A673 (cell line): ENCODE measurements at regions not wholly inside any gene's neighbourhood (a gene's known extent, or its start where the extent isn't known, plus 50 kb on each side); places are given as distances from the start of the nearest gene placed in this dataset.

Experiments used
- BruUV-seq: library from RNA; stranded (reverse); fragments of 400-500 nt; replicated peaks from 2 replicates; lab custom pipeline; 2021; lab: Mats Ljungman, UMichigan
- CTCF ChIA-PET: fragments of 300-600 bp; sonication (Branson Sonifier 250); formaldehyde crosslinking; loops from one replicate; lab custom pipeline; 2022; ENCODE audit warnings: antibody characterized with exemption; lab: Charles Lee
- POLR2A ChIA-PET: fragments of 300-600 bp; sonication (Branson Sonifier 250); formaldehyde crosslinking; loops from one replicate; lab custom pipeline; 2022; ENCODE audit warnings: antibody characterized with exemption; ENCODE audit not compliant: low non-redundant PET; lab: Charles Lee
- DNase-seq: peaks from one replicate; pipeline ENCODE4 v3.0.0-alpha.2; 2015; ENCODE audit warnings: low spot score
- H3K27ac ChIP-seq: fragments of 200-600 bp; sonication (generic); 2 replicates; pipeline ENCODE4 v1.5.1; 2016; ENCODE audit warnings: mixed run types, low read depth, mild to moderate bottlenecking, mixed read lengths, antibody characterized with exemption, low read length; ENCODE audit not compliant: poor library complexity, severe bottlenecking
- H3K27me3 ChIP-seq: fragments of 200-600 bp; sonication (generic); replicated peaks from 2 replicates; pipeline ENCODE4 v1.6.1; 2017; ENCODE audit warnings: mixed run types, low read depth, mild to moderate bottlenecking, mixed read lengths, antibody characterized with exemption, low read length; ENCODE audit not compliant: insufficient read depth, poor library complexity
- H3K36me3 ChIP-seq: fragments of 200-600 bp; sonication (generic); 2 replicates; pipeline ENCODE4 v1.6.1; 2016; ENCODE audit warnings: mixed run types, mild to moderate bottlenecking, mixed read lengths, antibody characterized with exemption, low read length; ENCODE audit not compliant: insufficient read depth, poor library complexity, severe bottlenecking
- H3K4me1 ChIP-seq: fragments of 200-600 bp; sonication (generic); 2 replicates; pipeline ENCODE4 v1.6.1; 2017; ENCODE audit warnings: mixed run types, mild to moderate bottlenecking, mixed read lengths, antibody characterized with exemption, low read length; ENCODE audit not compliant: insufficient read depth, poor library complexity, severe bottlenecking
- H3K4me3 ChIP-seq: fragments of 200-600 bp; sonication (generic); 2 replicates; pipeline ENCODE4 v1.5.1; 2016; ENCODE audit warnings: low read depth, mixed run types, mild to moderate bottlenecking, mixed read lengths, low read length; ENCODE audit not compliant: poor library complexity, severe bottlenecking
- H3K9me3 ChIP-seq: fragments of 200-600 bp; sonication (generic); 2 replicates; pipeline ENCODE4 v1.6.1; 2016; ENCODE audit warnings: mixed run types, low read depth, mild to moderate bottlenecking, mixed read lengths, antibody characterized with exemption, low read length; ENCODE audit not compliant: poor library complexity, severe bottlenecking
- CTCF ChIP-seq: fragments of 300-800, 200-600 bp; sonication (generic); conservative IDR thresholded peaks from 2 replicates; pipeline ENCODE4 v1.5.1; 2017; ENCODE audit warnings: low read depth, mild to moderate bottlenecking, antibody characterized with exemption, low read length, moderate library complexity, mixed read lengths
- EZH2 ChIP-seq: fragments of 200-600 bp; sonication (generic); IDR thresholded peaks from 2 replicates; pipeline ENCODE4 v1.6.1; 2017; ENCODE audit warnings: borderline replicate concordance, low read depth, mild to moderate bottlenecking, mixed read lengths, antibody characterized with exemption, low read length; ENCODE audit not compliant: poor library complexity, severe bottlenecking
- intact Hi-C: fragments of 100-400 bp; cut with micrococcal nuclease; formaldehyde crosslinking; loops from one replicate; pipeline ENCODE4 v1.10.0; 2022; ENCODE audit not compliant: unreplicated experiment

GRCh38 chr2:39934851-39935250 is 155.8 kb upstream of the THUMPD2 start:
- H3K27ac ChIP-seq: no peak overlapping the region
- H3K4me3 ChIP-seq: no peak overlapping the region
- ChIA-PET CTCF (no interaction called here), POLR2A (no interaction called here)
- TF ChIP-seq EZH2 (no peak), CTCF (no peak)
- BruUV-seq: no TSS peak
- H3K36me3 ChIP-seq: no peaks in the 10 kb centered on the region
- H3K27me3 ChIP-seq: no peaks in the 10 kb centered on the region
- DNase-seq: no peak
- no peaks in the 10 kb centered on the region for H3K4me1 ChIP-seq
- intact Hi-C loops: no loop called here
- H3K9me3 ChIP-seq: no peaks in the 10 kb centered on the region

DNA sequence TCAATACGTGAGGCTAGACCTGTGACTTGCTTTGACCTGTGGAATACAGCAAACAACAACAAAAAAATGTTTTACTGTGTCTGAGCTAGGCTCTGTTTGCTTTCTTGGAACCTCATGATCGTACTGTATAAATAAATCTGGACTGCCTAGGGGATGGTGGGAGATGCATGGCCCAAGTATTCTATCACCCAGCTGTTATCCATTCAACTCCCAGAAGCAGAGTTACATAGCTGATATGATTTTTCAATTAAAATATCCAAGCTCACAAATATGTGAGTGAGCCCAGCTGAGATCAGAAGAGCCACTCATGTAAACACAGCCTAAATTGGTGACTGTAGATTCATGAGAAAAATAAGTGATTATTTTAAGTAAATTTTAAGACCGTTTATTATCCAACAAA is 154.1 kb upstream of the THUMPD2 start:
- Histone ChIP-seq H3K4me1 (no peaks in the 10 kb centered on the region), H3K36me3 (no peaks in the 10 kb centered on the region), H3K9me3 (no peaks in the 10 kb centered on the region), H3K27me3 (peaks cover 13% of the 10 kb centered on the region), H3K4me3 (no peak overlapping the region), H3K27ac (no peak overlapping the region)
- DNase-seq: no peak
- no peak for TF ChIP-seq EZH2
- TF ChIP-seq CTCF: no peak
- POLR2A ChIA-PET: no interaction called here
- intact Hi-C loops: no loop called here
- CTCF ChIA-PET: no interaction called here
- BruUV-seq: no TSS peak

GRCh38 chr2:39932198-39932597 is 153.1 kb upstream of the THUMPD2 start:
- Histone ChIP-seq H3K9me3 (no peaks in the 10 kb centered on the region), H3K4me1 (no peaks in the 10 kb centered on the region), H3K27me3 (peaks cover 19% of the 10 kb centered on the region), H3K4me3 (no peak overlapping the region), H3K27ac (no peak overlapping the region), H3K36me3 (no peaks in the 10 kb centered on the region)
- no peak for DNase-seq
- intact Hi-C loops: no loop called here
- ChIA-PET POLR2A (no interaction called here), CTCF (no interaction called here)
- BruUV-seq: no TSS peak
- TF ChIP-seq EZH2: no peak
- TF ChIP-seq CTCF: no peak
